Activated naive CD4-positive, alpha-beta T cell treated with anti-CD3 and anti-CD28 coated beads, Interleukin-2, amount 10 ng/mL, durations not matched to agents 7 days and 5 days (primary cell): ENCODE measurements at regions not wholly inside any gene's neighbourhood (a gene's known extent, or its start where the extent isn't known, plus 50 kb on each side); places are given as distances from the start of the nearest gene placed in this dataset.

Experiments
- CTCF ChIA-PET: fragments of 350-600 bp; sonication (Branson Sonifier 250); formaldehyde crosslinking; loops from one replicate; lab custom pipeline; 2021; ENCODE audit warnings: antibody characterized with exemption; lab: Charles Lee
- DNase-seq: peaks from one replicate; pipeline ENCODE4 v3.0.0-alpha.2; 2020
- H3K27ac Mint-ChIP-seq: one replicate; pipeline ENCODE4 v1.8.0; 2021; ENCODE audit warnings: mild to moderate bottlenecking, moderate library complexity, mixed read lengths
- H3K27me3 Mint-ChIP-seq: one replicate; pipeline ENCODE4 v1.8.0; 2021; ENCODE audit warnings: mild to moderate bottlenecking, mixed read lengths
- H3K36me3 Mint-ChIP-seq: one replicate; pipeline ENCODE4 v1.8.0; 2021; ENCODE audit warnings: mixed read lengths
- H3K4me1 Mint-ChIP-seq: one replicate; pipeline ENCODE4 v1.8.0; 2021; ENCODE audit warnings: mixed read lengths
- H3K4me3 Mint-ChIP-seq: one replicate; pipeline ENCODE4 v1.8.0; 2021; ENCODE audit warnings: mild to moderate bottlenecking, moderate library complexity, mixed read lengths
- H3K9me3 Mint-ChIP-seq: one replicate; pipeline ENCODE4 v1.8.0; 2021; ENCODE audit warnings: mixed read lengths

DNA sequence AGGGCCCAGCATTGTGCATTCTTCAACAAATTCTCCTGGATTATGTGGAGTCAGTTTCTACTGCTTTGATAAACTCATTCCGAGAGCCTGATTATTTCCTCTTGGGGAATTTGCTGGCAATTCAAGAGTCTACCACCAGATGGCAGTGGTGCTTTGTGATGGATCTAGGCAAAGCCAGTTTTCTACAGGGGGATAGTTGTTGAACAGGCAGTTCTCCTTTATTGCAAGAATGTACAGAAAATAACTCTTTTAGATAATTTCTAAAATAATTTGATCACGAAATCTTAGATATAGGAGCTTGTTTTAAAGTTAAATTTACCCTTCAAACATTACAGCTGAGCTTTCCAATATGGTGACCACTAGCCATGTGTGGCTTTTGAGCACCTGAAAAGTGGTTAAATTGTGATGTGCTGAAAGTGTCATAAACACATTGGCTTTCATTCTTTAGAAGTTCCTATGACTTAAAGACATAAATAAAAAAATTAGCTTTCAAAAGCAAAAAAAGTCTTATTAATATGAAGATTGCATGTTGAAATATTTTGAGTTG lies 66.7 kb upstream of the HAAO start:
- no peak overlapping the region for H3K4me3 Mint-ChIP-seq
- no peaks in the 10 kb centered on the region for H3K36me3 Mint-ChIP-seq
- CTCF ChIA-PET, result interaction anchor here (0.6 to 3.3 kb wide), 20 partner anchors 11 to 830 kb away, joined by 3 to 22 read pairs (median 4); no protein-coding TSS in a partner anchor
- no peak overlapping the region for H3K27ac Mint-ChIP-seq
- peaks cover 2% of the 10 kb centered on the region for H3K9me3 Mint-ChIP-seq
- H3K27me3 Mint-ChIP-seq, result peaks cover 4% of the 10 kb centered on the region
- no peaks in the 10 kb centered on the region for H3K4me1 Mint-ChIP-seq
- DNase-seq, result peak; percentile 78

DNA sequence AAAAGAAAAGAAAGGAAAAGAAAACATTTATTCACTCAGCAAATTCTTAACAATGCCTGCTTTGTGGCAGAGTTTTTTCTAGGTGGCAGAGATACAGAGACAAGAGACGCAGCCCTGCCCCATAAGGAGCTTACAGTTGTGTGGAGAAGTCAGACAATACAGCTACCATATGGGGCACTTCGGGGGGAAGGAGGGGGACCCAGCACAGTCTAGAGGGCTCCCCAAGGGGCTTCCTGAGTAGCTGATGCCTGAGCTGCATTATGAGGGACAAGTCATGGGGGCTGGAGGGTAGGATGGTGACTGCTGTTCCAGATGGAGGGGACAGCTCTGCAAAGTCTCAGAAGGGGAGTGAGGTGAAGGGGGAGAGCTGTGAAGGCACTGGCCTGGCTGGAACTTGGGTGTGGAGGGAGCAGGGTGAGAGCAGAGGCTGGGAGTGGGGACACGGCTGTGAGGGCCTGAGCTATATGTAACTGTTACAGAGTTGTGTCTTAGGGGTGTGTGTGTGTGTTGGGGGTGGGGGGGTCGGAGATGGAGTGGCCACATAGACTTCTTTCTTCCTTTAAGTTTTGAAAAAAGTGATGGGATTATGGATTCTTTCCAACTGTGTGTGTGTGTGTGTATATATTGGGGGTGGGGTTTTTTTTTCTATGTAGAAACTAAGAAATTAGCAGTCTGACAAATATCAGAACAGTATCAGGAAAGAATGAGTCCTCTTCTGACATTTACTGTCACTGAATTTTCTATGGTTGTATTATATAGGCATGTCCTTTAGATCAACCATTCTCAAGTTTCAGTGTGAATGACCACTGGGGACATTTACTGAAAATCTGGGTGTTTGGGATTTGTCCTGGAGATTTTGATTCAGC lies 66.0 kb upstream of the HAAO start:
- Mint-ChIP-seq H3K27ac (no peak overlapping the region), H3K4me3 (no peak overlapping the region), H3K4me1 (no peaks in the 10 kb centered on the region), H3K9me3 (peaks cover 2% of the 10 kb centered on the region), H3K27me3 (peaks cover 4% of the 10 kb centered on the region), H3K36me3 (no peaks in the 10 kb centered on the region)
- peak; percentile 18 for DNase-seq
- CTCF ChIA-PET, result interaction anchor here (0.6 to 3.3 kb wide), 15 partner anchors 12 to 831 kb away, joined by 3 to 22 read pairs (median 4); no protein-coding TSS in a partner anchor

DNA sequence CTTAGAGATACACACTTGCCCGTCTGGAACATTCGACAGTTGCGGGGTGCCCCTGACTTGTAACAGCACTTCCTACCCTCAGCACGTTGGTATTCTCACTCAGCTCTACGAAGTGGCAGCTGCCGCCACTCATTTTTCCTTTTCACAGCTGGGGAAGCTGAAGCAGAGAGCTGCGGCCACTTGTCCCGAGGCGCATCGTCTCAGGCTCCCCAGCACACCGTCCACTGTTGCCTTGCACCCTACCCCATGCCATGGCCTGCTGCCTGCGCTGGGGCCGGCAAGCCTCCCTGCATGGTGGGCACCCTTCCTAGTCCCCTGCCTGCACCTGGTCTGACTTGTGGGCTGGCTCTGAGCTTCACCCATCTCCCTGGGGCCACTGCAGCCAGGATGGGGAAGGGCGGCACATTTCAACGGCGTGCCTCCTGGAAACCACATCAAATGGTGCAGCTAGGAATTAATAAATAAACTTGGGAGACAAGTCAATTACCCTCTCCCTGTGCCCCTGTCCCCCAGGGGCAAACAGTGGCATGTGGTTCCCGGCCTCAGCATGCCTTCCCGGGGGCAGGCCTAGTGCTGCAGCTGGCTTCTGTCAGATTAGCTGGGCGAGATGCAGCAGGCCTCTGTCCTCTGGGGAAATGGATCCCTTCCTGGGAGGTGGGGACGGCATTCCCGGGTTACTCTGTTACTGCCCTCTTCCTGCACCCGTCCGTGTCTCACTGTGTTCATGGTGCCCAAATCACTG lies 64.7 kb upstream of the HAAO start:
- Mint-ChIP-seq H3K27ac (no peak overlapping the region), H3K36me3 (no peaks in the 10 kb centered on the region), H3K4me1 (no peaks in the 10 kb centered on the region), H3K4me3 (no peak overlapping the region), H3K9me3 (peaks cover 2% of the 10 kb centered on the region), H3K27me3 (peaks cover 4% of the 10 kb centered on the region)
- DNase-seq, result peak; percentile 11
- CTCF ChIA-PET, result interaction anchor here (1.1 to 2.0 kb wide), 3 partner anchors 28 to 628 kb away, joined by 3 to 5 read pairs (median 3); no protein-coding TSS in a partner anchor

DNA sequence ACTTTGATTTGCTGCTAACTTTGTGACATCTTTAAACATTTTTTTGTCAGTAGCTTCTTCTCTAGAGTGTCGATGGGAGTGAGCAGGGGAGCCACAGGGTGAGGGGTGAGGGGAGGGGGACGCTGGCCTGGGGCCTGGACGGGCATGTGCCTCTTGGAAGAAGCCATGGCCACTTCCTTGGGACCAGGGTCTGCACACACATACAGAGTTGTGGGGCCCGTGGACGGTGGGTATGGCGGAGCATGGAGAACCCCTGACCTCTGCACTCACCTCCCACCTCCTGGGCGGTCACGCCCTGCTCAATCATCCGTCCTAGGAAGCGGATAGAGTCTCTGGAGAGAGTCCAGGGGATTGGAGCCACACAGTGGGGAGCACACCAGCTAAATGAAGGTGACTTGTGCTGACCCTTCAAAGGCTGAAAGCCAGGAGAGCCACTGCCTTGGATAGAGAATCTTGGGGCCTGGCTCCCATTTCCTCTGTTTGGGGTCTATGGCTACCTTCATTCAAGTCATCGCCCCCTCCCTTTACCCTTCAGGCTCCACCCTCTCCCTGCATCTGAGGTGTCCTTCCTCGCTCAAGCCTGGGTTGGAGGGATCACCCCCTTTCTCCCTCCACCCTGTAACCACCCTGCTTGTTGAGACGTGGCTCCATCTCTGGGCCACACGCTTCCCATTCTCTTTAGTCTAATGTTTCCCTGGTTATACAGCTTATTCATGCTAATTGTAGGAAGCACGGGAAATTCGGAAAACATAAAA lies 63.9 kb upstream of the HAAO start:
- Mint-ChIP-seq H3K9me3 (peaks cover 2% of the 10 kb centered on the region), H3K36me3 (no peaks in the 10 kb centered on the region), H3K4me1 (no peaks in the 10 kb centered on the region), H3K4me3 (no peak overlapping the region), H3K27ac (no peak overlapping the region), H3K27me3 (peaks cover 4% of the 10 kb centered on the region)
- CTCF ChIA-PET, result interaction anchor here (1.2 to 2.0 kb wide), 2 partner anchors 29 to 628 kb away, joined by 3 to 5 read pairs; no protein-coding TSS in a partner anchor
- DNase-seq, result peak; percentile 10

DNA sequence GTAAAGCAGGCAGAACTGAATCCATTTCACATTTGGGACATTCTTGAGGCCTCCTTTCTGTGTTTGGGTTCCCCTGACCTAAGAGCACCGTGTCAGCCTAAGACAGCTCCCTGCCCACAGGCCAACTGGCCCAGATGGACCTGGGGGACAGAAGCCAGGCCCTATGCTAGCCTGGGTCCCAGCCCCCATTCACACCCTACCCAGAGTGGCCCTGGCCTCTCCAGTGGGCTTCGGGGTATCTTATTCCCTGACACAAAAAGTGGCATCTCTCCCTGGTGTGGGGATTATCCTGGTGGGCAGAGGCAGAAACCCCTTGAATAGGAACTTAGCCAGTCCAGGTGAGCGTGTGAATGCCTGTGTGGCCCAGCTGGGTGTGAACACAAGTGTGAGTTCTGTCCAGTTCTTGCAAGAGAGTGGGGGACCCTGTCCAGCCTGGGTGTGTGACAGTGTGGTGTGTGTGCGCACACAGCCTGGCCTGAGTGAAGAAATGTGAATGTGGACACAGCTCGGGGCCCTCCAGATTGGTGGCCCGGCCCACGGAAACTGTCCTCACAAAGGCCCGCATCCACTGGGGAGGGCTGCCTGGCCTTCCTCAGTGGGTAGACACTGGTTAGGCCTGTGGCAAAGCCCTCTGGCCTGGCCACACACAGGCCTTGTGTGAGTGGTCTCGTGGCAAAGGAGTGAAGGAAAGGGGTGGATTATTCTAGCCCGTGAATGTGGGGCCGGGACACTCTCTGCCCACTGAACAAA lies 63.0 kb upstream of the HAAO start:
- Mint-ChIP-seq H3K27me3 (peaks cover 4% of the 10 kb centered on the region), H3K9me3 (peaks cover 2% of the 10 kb centered on the region), H3K4me3 (no peak overlapping the region), H3K27ac (no peak overlapping the region), H3K36me3 (no peaks in the 10 kb centered on the region), H3K4me1 (no peaks in the 10 kb centered on the region)
- CTCF ChIA-PET, result no interaction called here
- DNase-seq, result peak; percentile 9

DNA sequence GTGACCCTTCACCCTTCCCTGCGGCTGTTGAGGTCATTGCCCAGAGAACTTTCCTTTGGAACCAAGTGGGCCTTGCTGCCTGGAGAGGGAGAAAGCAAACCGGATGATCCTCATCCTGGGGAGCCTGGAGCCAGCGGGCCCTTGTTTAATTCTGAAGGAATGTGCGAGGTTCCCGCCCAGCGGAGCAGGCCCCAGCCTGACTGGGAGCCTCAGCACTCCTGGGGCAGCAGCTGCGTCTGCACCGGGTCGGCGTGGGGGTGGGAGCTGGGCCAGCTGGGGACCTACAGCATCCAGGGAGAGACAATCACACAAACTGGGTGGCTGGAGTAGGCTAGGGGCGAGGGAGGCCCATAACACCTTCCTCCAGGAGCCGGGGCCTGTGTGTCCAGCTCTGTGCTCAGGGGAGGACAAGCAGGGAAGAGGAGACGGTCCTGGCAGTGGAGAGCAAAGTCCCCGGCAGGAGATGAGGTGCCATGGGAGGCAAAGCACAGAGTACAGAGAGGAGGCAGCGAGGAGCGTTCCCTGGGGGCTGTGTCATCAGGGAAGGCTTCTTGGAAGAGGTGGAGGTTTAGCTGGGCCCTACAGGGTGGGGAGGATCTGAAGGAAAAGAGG lies 61.9 kb upstream of the HAAO start:
- Mint-ChIP-seq H3K36me3 (no peaks in the 10 kb centered on the region), H3K27me3 (peaks cover 4% of the 10 kb centered on the region), H3K4me1 (no peaks in the 10 kb centered on the region), H3K27ac (no peak overlapping the region), H3K4me3 (no peak overlapping the region), H3K9me3 (peaks cover 2% of the 10 kb centered on the region)
- peak; percentile 0 for DNase-seq
- CTCF ChIA-PET, result no interaction called here

DNA sequence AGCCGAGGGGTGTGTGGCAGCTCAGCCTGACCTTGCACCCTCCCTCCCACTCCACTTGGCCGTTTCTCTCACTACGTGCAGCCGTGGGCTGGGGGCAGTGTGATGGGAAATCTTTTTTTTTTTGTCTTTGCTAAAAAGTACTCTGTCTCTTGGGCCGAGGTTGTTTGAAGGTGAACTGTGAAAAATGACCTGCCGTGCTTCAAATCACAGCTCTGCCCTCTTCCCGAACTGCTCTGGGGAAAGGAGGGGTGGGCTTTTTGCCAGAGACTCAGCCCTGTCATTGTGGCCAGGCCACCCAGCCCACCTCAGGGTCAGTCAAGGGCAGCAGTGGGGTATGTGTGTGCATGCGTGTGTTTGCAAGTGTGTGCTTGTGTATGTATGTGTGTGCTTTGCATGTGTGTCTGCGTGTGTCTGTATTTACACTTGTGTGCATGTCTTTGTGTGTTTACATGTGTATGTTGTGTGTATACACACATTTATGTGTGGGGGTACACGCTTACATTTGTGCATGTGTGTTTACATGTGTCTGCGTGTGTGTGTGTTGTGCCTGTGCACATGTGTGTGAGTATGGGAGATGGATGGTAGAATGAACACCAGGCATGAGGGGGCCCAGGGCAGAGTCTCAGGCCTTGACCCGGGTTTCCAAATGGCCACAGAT lies 61.3 kb upstream of the HAAO start:
- H3K4me1 Mint-ChIP-seq, result no peaks in the 10 kb centered on the region
- H3K27ac Mint-ChIP-seq, result no peak overlapping the region
- H3K36me3 Mint-ChIP-seq, result no peaks in the 10 kb centered on the region
- H3K9me3 Mint-ChIP-seq, result no peaks in the 10 kb centered on the region
- peak; percentile 13 for DNase-seq
- CTCF ChIA-PET, result no interaction called here
- H3K4me3 Mint-ChIP-seq, result no peak overlapping the region
- H3K27me3 Mint-ChIP-seq, result peaks cover 8% of the 10 kb centered on the region

DNA sequence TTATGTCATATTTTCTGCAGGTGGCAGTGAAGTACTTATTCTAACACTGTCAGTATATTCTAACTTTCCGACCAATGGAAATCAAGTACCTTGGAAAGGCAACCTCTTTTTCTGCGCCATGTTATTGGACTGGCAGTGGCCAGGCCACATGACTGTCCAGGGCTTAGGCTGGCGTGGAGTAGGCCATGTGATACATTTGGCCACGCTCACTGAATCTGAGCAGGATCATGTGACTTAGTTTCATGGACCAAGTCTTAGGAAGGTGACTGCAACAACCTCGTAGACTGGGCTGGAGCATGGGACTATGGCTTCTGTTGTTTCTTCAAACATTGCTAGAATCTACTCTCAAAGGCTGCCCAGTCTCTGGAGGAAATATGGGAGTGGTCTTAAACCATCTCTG lies 60.4 kb upstream of the HAAO start:
- Mint-ChIP-seq H3K4me3 (no peak overlapping the region), H3K4me1 (no peaks in the 10 kb centered on the region), H3K36me3 (no peaks in the 10 kb centered on the region), H3K27me3 (peaks cover 8% of the 10 kb centered on the region), H3K9me3 (no peaks in the 10 kb centered on the region), H3K27ac (no peak overlapping the region)
- CTCF ChIA-PET, result no interaction called here
- DNase-seq, result no peak

DNA sequence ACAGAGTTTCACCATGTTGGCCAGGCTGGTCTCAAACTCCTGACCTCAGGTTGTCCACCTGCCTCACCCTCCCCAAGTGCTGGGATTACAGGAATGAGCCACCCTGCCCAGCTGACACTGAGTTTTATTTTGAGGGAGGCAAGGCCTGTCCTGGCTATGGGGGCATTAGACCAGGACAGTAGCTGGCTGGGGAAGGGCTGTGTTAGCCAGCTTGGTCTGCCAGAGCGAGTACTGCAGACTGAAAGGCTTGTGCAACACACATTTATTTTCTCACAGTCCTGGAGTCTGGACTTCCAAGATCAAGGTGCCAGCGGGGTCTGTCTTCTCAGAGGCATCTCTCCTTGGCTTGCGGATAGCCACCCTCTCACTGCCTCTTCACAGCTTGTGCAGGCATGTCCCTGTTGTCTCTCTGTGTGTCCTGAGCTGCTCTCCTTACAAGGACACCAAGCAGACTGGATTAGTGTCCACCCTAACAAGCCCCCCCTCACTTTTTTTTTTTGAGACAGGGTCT lies 59.4 kb upstream of the HAAO start:
- CTCF ChIA-PET, result interaction anchor here (0.6 kb wide), 1 partner anchor 8 kb away, joined by 3 read pairs; no protein-coding TSS in a partner anchor
- Mint-ChIP-seq H3K9me3 (no peaks in the 10 kb centered on the region), H3K27ac (no peak overlapping the region), H3K27me3 (peaks cover 8% of the 10 kb centered on the region), H3K4me3 (no peak overlapping the region), H3K4me1 (no peaks in the 10 kb centered on the region), H3K36me3 (no peaks in the 10 kb centered on the region)
- DNase-seq, result peak; percentile 10

DNA sequence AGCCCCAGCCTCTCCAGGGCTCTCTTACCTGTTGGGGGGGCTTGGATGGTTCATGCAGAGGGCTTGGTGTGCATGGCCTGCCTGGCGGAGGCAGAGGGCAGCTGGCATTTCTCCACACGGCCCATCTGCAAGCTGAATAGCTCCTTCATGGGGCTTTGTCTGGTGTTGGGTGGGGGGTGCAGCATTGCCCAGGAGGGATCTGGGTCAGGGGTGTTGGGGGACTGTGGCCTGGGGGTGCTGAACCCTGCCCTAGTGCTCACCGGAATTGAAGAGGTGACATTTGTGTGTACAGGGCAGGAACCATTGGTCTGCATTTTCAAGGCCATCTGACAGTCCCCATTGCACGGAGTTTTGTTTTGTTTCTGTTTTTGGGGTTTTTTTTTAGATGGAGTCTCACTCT lies 58.8 kb upstream of the HAAO start:
- no peaks in the 10 kb centered on the region for H3K4me1 Mint-ChIP-seq
- H3K36me3 Mint-ChIP-seq, result no peaks in the 10 kb centered on the region
- CTCF ChIA-PET, result interaction anchor here (0.6 to 2.2 kb wide), 2 partner anchors 9 to 24 kb away, joined by 3 to 10 read pairs; no protein-coding TSS in a partner anchor
- H3K9me3 Mint-ChIP-seq, result no peaks in the 10 kb centered on the region
- H3K27ac Mint-ChIP-seq, result no peak overlapping the region
- H3K4me3 Mint-ChIP-seq, result no peak overlapping the region
- no peak for DNase-seq
- H3K27me3 Mint-ChIP-seq, result peaks cover 10% of the 10 kb centered on the region

DNA sequence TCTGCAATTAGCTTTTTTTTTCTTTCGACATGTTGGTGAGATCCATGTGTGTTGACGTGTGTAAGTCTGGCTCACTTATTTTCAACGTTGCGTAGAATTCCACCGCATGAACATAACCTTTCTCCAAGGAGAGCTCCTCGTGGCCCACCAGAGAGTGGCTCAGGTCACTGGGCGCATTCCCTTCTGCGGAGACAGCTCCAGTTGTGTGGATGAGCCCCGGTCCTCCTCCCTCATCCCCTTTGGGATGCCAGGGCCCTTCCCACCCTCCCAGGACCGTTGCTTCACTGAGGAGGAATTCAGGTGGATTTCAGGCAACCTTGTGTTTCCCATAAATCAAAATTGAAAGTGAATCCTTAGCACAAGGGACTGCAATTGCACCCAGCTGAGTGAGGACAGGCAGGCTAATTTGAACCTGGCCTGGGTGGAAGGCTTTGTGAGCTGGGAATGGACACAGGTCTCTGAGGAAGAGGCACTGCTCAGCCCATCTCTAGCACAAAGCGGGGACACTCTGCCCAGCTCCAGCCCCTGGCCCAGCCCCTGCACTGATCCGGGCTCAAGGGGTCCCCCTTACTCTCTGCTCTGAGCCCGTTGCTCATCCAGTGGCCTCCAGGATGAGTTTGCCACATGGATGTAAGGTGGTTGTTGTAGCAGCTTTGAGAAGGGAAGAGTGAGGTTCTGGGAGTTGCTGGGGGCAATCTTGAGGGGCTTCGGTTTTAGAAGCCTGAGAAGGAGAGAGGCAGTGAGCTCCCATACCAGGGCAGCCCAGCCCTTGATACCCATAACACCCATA lies 57.8 kb upstream of the HAAO start:
- Mint-ChIP-seq H3K4me3 (no peak overlapping the region), H3K36me3 (no peaks in the 10 kb centered on the region), H3K9me3 (no peaks in the 10 kb centered on the region), H3K27ac (no peak overlapping the region), H3K27me3 (peaks cover 15% of the 10 kb centered on the region), H3K4me1 (no peaks in the 10 kb centered on the region)
- no peak for DNase-seq
- CTCF ChIA-PET, result interaction anchor here (0.5 to 2.2 kb wide), 4 partner anchors 10 to 379 kb away, joined by 3 to 10 read pairs (median 4); no protein-coding TSS in a partner anchor
